ENCODE measurements at regions not wholly inside any gene's neighbourhood (a gene's known extent, or its start where the extent isn't known, plus 50 kb on each side); places are given as distances from the start of the nearest gene placed in this dataset.

- no peak for DNase-seq
These were observed 52.4 kb upstream of the SERINC1 start for GRCh38 chr6:122524056-122524455.

- peak; percentile 86 for DNase-seq
These were observed 58.9 kb upstream of the SERINC1 start for GRCh38 chr6:122530440-122531046.

GRCh38 chr6:122548281-122548680 lies 61.9 kb upstream of the PKIB start:
- no peak for DNase-seq

GRCh38 chr6:122548820-122549219 lies 61.4 kb upstream of the PKIB start:
- no peak for DNase-seq

GRCh38 chr6:122553697-122554096 lies 56.5 kb upstream of the PKIB start:
- DNase-seq, result peak; percentile 64

- no peak for DNase-seq
These were observed 54.6 kb upstream of the PKIB start for GRCh38 chr6:122555561-122555960.

GRCh38 chr6:122558080-122558479 lies 52.1 kb upstream of the PKIB start:
- DNase-seq, result no peak

All from eye (tissue), 1 donor.